GM12878 (cell line): ENCODE measurements at regions not wholly inside any gene's neighbourhood (a gene's known extent, or its start where the extent isn't known, plus 50 kb on each side); places are given as distances from the start of the nearest gene placed in this dataset.

ENCODE experiments used
- ATAC-seq: fragments of 200-7000 bp; cut with Tn5 transposase; 3 replicates; pipeline ENCODE4 v1.9.1; 2020; ENCODE audit warnings: mild to moderate bottlenecking, moderate library complexity
- BruUV-seq: library from RNA; stranded (reverse); fragments of 400-500 nt; replicated peaks from 2 replicates; lab custom pipeline; 2021; lab: Mats Ljungman, UMichigan
- CTCF ChIA-PET: fragments of 300-600 bp; sonication (Branson Sonifier 250); formaldehyde crosslinking; extraction: SDS; loops from one replicate; lab custom pipeline; 2021; ENCODE audit warnings: inconsistent platforms; lab: Yijun Ruan, JAX
- POLR2A ChIA-PET: fragments of 350-600 bp; formaldehyde crosslinking; extraction: SDS; loops from one replicate; lab custom pipeline; 2021; ENCODE audit warnings: inconsistent platforms; lab: Charles Lee
- RAD21 ChIA-PET: fragments of 300-600 bp; sonication (Branson Sonifier 250); formaldehyde crosslinking; loops from one replicate; lab custom pipeline; 2023; ENCODE audit warnings: antibody characterized with exemption; ENCODE audit not compliant: unreplicated experiment; lab: Charles Lee
- SMC1A ChIA-PET: fragments of 300-600 bp; sonication (Branson Sonifier 250); formaldehyde crosslinking; loops from one replicate; lab custom pipeline; 2023; ENCODE audit not compliant: unreplicated experiment, uncharacterized antibody; lab: Charles Lee
- DNase-seq: peaks from one replicate; pipeline ENCODE4 v3.0.0-alpha.2; 2011; ENCODE audit warnings: low read depth, low spot score
- FAIRE-seq: peaks from 3 replicates; lab custom pipeline; 2011; peaks lifted over from hg19 to GRCh38; lab: Jason Lieb, UNC
- H2AFZ ChIP-seq: 2 replicates; pipeline ENCODE4 v1.6.0; 2011; ENCODE audit warnings: low read depth, low read length, control low read depth; ENCODE audit not compliant: control insufficient read depth
- H3K27ac ChIP-seq: 2 replicates; pipeline ENCODE4 v1.5.1; 2011; ENCODE audit warnings: control low read depth; ENCODE audit not compliant: control insufficient read depth, insufficient read depth
- H3K27me3 ChIP-seq, 2 experiments: replicated peaks in 1 of 2; 2 replicates each; pipeline versions ENCODE4 v1.6.0 to v1.6.1; 2011; ENCODE audit warnings: low read length in 1 of 2; ENCODE audit not compliant: control insufficient read depth in 2 of 2, insufficient read depth in 2 of 2
- H3K36me3 ChIP-seq, 2 experiments: 2 replicates each; pipeline ENCODE4 v1.5.1; 2011; ENCODE audit warnings: low read length in 1 of 2; ENCODE audit not compliant: control insufficient read depth in 2 of 2, insufficient read depth in 2 of 2
- H3K4me1 ChIP-seq: 2 replicates; pipeline ENCODE4 v1.6.1; 2011; ENCODE audit warnings: mild to moderate bottlenecking, low read length, moderate library complexity, mixed read lengths; ENCODE audit not compliant: control insufficient read depth, insufficient read depth
- H3K4me2 ChIP-seq: 2 replicates; pipeline ENCODE4 v1.6.0; 2011; ENCODE audit warnings: control low read depth; ENCODE audit not compliant: control insufficient read depth, insufficient read depth
- H3K4me3 ChIP-seq: fragments of 200-600 bp; sonication (generic); 2 replicates; pipeline ENCODE4 v1.5.1; 2016
- H3K79me2 ChIP-seq: 2 replicates; pipeline ENCODE4 v1.6.0; 2011; ENCODE audit warnings: low read length; ENCODE audit not compliant: control insufficient read depth, insufficient read depth
- H3K9ac ChIP-seq: 2 replicates; pipeline ENCODE4 v1.8.0; 2011; ENCODE audit warnings: low read length, control low read depth, mixed read lengths; ENCODE audit not compliant: control insufficient read depth, insufficient read depth
- H3K9me3 ChIP-seq: replicated peaks from 3 replicates; pipeline ENCODE4 v1.5.1; 2011; ENCODE audit warnings: mild to moderate bottlenecking, low read length; ENCODE audit not compliant: control insufficient read depth, insufficient read depth
- H4K20me1 ChIP-seq: 2 replicates; pipeline ENCODE4 v1.6.0; 2011; ENCODE audit not compliant: control insufficient read depth, insufficient read depth
- ATF7 ChIP-seq: fragments of 450-650 bp; IDR thresholded peaks from 2 replicates; pipeline ENCODE4 v1.6.1; 2016; ENCODE audit warnings: low read depth, mild to moderate bottlenecking
- GABPA ChIP-seq: IDR thresholded peaks from 2 replicates; pipeline ENCODE4 v1.6.1; 2014; ENCODE audit warnings: antibody characterized with exemption, low read depth, mild to moderate bottlenecking, inconsistent platforms
- IKZF2 ChIP-seq, 2 experiments: fragments of 450-650 bp; IDR thresholded peaks; 2 replicates each; pipeline ENCODE4 v1.6.1; 2017; ENCODE audit warnings: mild to moderate bottlenecking in 2 of 2, moderate library complexity in 2 of 2
- MTA2 ChIP-seq: fragments of 450-650 bp; IDR thresholded peaks from 2 replicates; pipeline ENCODE4 v1.6.1; 2016; ENCODE audit warnings: low read depth, mild to moderate bottlenecking, moderate library complexity
- NBN ChIP-seq: fragments of 450-650 bp; IDR thresholded peaks from 2 replicates; pipeline ENCODE4 v1.6.1; 2016
- NR2F1 ChIP-seq: fragments of 450-650 bp; conservative IDR thresholded peaks from 2 replicates; pipeline ENCODE4 v1.6.1; 2017; ENCODE audit warnings: mild to moderate bottlenecking
- RELA ChIP-seq: fragments of 450-650 bp; IDR thresholded peaks from 2 replicates; pipeline ENCODE4 v1.8.0; 2014; ENCODE audit warnings: borderline replicate concordance; ENCODE audit not compliant: partially characterized antibody
- TAF1 ChIP-seq: IDR thresholded peaks from 2 replicates; pipeline ENCODE4 v1.6.1; 2011; ENCODE audit warnings: mild to moderate bottlenecking, low read depth, low read length, borderline replicate concordance
- ZNF622 ChIP-seq: fragments of 450-650 bp; IDR thresholded peaks from 2 replicates; pipeline ENCODE4 v1.6.1; 2017; ENCODE audit warnings: mild to moderate bottlenecking, inconsistent platforms
- WGBS: methylation state at CpG from one replicate; pipeline ENCODE4 v1.1.6; 2016; ENCODE audit warnings: low lambda C conversion rate; ENCODE audit not compliant: insufficient replicate concordance, insufficient coverage; ENCODE audit errors: missing lambda C conversion rate; 5-methylcytosine and 5-hydroxymethylcytosine counted together
- in situ Hi-C: fragments of 300-500 bp; cut with MboI; formaldehyde crosslinking; loops from 9 replicates; pipeline ENCODE4 v1.14.3; 2018; ENCODE audit warnings: mixed read lengths
- intact Hi-C: fragments of 100-400 bp; cut with micrococcal nuclease; formaldehyde crosslinking; loops from one replicate; pipeline ENCODE4 v1.14.2; 2022; ENCODE audit not compliant: unreplicated experiment
- TF ChIP-seq, protein P1 (sequence below): fragments of 450-650 bp; conservative IDR thresholded peaks from 2 replicates; pipeline ENCODE4 v1.6.1; 2017; ENCODE audit warnings: mild to moderate bottlenecking, moderate library complexity
- TF ChIP-seq, protein P2 (sequence below): fragments of 450-650 bp; IDR thresholded peaks from 2 replicates; pipeline ENCODE4 v1.6.1; 2016; ENCODE audit warnings: mild to moderate bottlenecking
- TF ChIP-seq, protein P3 (sequence below), 3 experiments: IDR thresholded peaks in 2 of 3; conservative IDR thresholded peaks in 1 of 3; 2 replicates each; pipeline ENCODE4 v1.5.1; 2011; ENCODE audit warnings: low read depth in 3 of 3, low read length in 3 of 3, mild to moderate bottlenecking in 3 of 3, control low read depth in 2 of 3, moderate library complexity in 2 of 3, inconsistent platforms in 1 of 3, mixed read lengths in 1 of 3; ENCODE audit not compliant: control insufficient read depth in 2 of 3, insufficient read depth in 1 of 3; ENCODE audit errors: extremely low read depth in 1 of 3

DNA sequence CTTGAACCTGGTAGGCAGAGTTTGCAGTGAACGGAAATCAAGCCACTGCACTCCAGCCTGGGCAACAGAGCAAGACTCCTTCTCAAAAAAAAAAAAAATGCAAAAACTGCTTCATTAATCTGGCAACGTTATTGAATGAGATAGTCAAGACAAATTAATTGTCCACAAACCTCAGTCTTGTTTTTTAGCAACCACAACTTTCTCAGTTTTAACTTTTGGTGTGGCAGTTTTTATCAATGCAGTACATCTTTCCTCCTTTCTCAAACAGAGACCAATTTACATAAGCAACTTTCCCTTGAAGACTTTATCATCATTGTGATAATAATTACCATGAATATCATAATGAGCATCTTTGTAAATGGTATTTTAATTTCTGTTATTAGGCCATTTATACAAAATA, 61.7 kb upstream of the GALNTL6 start:
- Histone ChIP-seq H3K9me3 (no peaks in the 10 kb centered on the region), H3K79me2 (no peaks in the 10 kb centered on the region), H3K4me2 (no peak overlapping the region)
- no peak for TF ChIP-seq ZNF622
- TF ChIP-seq NR2F1: no peak
- peak in 1 of 2 experiments; percentile 24; a peak in 1 of 4 replicates for TF ChIP-seq IKZF2 (IDR thresholded peaks at IDR 0.05)
- TF ChIP-seq ATF7: 0 out of 2 replicates have a peak, but pooled peaks have one; percentile 11
- peak; percentile 91 for TF ChIP-seq MTA2
- TF ChIP-seq, protein P1, sequence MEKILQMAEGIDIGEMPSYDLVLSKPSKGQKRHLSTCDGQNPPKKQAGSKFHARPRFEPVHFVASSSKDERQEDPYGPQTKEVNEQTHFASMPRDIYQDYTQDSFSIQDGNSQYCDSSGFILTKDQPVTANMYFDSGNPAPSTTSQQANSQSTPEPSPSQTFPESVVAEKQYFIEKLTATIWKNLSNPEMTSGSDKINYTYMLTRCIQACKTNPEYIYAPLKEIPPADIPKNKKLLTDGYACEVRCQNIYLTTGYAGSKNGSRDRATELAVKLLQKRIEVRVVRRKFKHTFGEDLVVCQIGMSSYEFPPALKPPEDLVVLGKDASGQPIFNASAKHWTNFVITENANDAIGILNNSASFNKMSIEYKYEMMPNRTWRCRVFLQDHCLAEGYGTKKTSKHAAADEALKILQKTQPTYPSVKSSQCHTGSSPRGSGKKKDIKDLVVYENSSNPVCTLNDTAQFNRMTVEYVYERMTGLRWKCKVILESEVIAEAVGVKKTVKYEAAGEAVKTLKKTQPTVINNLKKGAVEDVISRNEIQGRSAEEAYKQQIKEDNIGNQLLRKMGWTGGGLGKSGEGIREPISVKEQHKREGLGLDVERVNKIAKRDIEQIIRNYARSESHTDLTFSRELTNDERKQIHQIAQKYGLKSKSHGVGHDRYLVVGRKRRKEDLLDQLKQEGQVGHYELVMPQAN: no peak
- TF ChIP-seq NBN: 0 out of 2 replicates have a peak, but pooled peaks have one; percentile 8
- TF ChIP-seq, all 136 proteins: peak for 4
- H3K27me3 ChIP-seq: no peaks in the 10 kb centered on the region
- ATAC-seq: peak; percentile 83
- H4K20me1 ChIP-seq: no peaks in the 10 kb centered on the region
- SMC1A ChIA-PET: no interaction called here
- FAIRE-seq: no peak
- H3K4me1 ChIP-seq: no peaks in the 10 kb centered on the region
- RAD21 ChIA-PET: no interaction called here
- H3K27ac ChIP-seq: no peak overlapping the region
- no peak overlapping the region for H3K9ac ChIP-seq
- intact Hi-C loops (no loop called here), in situ Hi-C loops (no loop called here)
- no peak overlapping the region for H3K4me3 ChIP-seq
- DNase-seq: peak; percentile 11
- no peaks in the 10 kb centered on the region for H3K36me3 ChIP-seq
- BruUV-seq: no TSS peak
- POLR2A ChIA-PET: no interaction called here
- WGBS: 21% methylated on average over 2 of the region's 2 CpGs
- CTCF ChIA-PET: no interaction called here
- H2AFZ ChIP-seq: no peak overlapping the region

DNA sequence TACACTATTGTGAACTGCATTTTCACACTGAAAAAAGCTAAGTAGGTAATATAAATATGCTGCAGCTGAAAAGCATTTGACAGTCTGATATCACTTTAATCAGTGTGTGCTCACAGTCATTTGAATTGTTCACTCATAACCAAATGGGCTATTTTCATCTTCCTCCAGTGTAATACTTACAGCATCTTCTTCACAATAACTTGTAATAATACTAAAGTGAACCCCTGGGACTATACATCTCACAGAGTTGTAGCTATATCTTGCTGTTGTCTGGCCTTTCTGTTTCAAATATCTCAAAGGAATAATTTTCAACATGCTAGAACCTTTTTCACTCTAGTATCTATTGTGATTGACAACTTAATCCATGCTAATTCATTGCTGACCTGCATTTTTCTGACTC, 66.8 kb upstream of the GALNTL6 start:
- Histone ChIP-seq H3K36me3 (no peaks in the 10 kb centered on the region), H3K4me3 (no peak overlapping the region), H3K4me1 (no peaks in the 10 kb centered on the region), H3K9me3 (no peaks in the 10 kb centered on the region), H4K20me1 (no peaks in the 10 kb centered on the region), H3K79me2 (no peaks in the 10 kb centered on the region), H2AFZ (no peak overlapping the region), H3K27ac (no peak overlapping the region), H3K4me2 (no peak overlapping the region), H3K27me3 (no peaks in the 10 kb centered on the region), H3K9ac (no peak overlapping the region)
- FAIRE-seq (no peak), DNase-seq (no peak), ATAC-seq (no peak)
- RAD21 ChIA-PET: no interaction called here
- intact Hi-C loops (no loop called here), in situ Hi-C loops (no loop called here)
- BruUV-seq: no TSS peak
- POLR2A ChIA-PET: no interaction called here
- CTCF ChIA-PET: no interaction called here
- SMC1A ChIA-PET: no interaction called here
- TF ChIP-seq, protein P2, sequence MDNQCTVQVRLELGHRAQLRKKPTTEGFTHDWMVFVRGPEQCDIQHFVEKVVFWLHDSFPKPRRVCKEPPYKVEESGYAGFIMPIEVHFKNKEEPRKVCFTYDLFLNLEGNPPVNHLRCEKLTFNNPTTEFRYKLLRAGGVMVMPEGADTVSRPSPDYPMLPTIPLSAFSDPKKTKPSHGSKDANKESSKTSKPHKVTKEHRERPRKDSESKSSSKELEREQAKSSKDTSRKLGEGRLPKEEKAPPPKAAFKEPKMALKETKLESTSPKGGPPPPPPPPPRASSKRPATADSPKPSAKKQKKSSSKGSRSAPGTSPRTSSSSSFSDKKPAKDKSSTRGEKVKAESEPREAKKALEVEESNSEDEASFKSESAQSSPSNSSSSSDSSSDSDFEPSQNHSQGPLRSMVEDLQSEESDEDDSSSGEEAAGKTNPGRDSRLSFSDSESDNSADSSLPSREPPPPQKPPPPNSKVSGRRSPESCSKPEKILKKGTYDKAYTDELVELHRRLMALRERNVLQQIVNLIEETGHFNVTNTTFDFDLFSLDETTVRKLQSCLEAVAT: no peak
- TF ChIP-seq, protein P3, sequence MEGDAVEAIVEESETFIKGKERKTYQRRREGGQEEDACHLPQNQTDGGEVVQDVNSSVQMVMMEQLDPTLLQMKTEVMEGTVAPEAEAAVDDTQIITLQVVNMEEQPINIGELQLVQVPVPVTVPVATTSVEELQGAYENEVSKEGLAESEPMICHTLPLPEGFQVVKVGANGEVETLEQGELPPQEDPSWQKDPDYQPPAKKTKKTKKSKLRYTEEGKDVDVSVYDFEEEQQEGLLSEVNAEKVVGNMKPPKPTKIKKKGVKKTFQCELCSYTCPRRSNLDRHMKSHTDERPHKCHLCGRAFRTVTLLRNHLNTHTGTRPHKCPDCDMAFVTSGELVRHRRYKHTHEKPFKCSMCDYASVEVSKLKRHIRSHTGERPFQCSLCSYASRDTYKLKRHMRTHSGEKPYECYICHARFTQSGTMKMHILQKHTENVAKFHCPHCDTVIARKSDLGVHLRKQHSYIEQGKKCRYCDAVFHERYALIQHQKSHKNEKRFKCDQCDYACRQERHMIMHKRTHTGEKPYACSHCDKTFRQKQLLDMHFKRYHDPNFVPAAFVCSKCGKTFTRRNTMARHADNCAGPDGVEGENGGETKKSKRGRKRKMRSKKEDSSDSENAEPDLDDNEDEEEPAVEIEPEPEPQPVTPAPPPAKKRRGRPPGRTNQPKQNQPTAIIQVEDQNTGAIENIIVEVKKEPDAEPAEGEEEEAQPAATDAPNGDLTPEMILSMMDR (IDR thresholded peaks at IDR 0.05 in 2 of 3, conservative IDR thresholded peaks at IDR 0.05 in 1 of 3; ENCODE audit: control insufficient read depth in 2 of 3, extremely low read depth in 1 of 3, insufficient read depth in 1 of 3, low read depth in 3 of 3, low read length in 3 of 3): no peak
- TF ChIP-seq RELA: no peak
- TF ChIP-seq TAF1: no peak
- no peak for TF ChIP-seq GABPA
